SK-N-SH (cell line): ENCODE measurements at regions not wholly inside any gene's neighbourhood (a gene's known extent, or its start where the extent isn't known, plus 50 kb on each side); places are given as distances from the start of the nearest gene placed in this dataset.

ENCODE experiments used
- CTCF ChIA-PET: fragments of 300-600, 350-600 bp; formaldehyde crosslinking; extraction: SDS; loops from one replicate; lab custom pipeline; 2021; lab: Yijun Ruan, JAX
- POLR2A ChIA-PET: fragments of 350-600 bp; sonication (Branson Sonifier 250); formaldehyde crosslinking; extraction: SDS; loops from one replicate; lab custom pipeline; 2020; ENCODE audit warnings: antibody characterized with exemption, inconsistent platforms; lab: Yijun Ruan, JAX
- DNase-seq: peaks from one replicate; pipeline ENCODE4 v3.0.0; 2012
- H2AFZ ChIP-seq: fragments of 200-600 bp; sonication (generic); 2 replicates; pipeline ENCODE4 v1.8.1; 2016; ENCODE audit warnings: antibody characterized with exemption, mild to moderate bottlenecking, low read depth
- H3F3A ChIP-seq: fragments of 200-600 bp; sonication (generic); replicated peaks from 2 replicates; pipeline ENCODE3; 2016; ENCODE audit warnings: antibody characterized with exemption, mild to moderate bottlenecking; ENCODE audit not compliant: insufficient read depth
- H3K27ac ChIP-seq, 2 experiments: fragments of 200-500 bp in 1 of 2; fragments of 200-600 bp in 1 of 2; sonication (Bioruptor generic) in 1 of 2; sonication (generic), shearing (Covaris generic) in 1 of 2; 2 replicates each; pipeline versions ENCODE4 v1.5.1 to v1.6.1; 2014 to 2016; ENCODE audit warnings: low read depth in 2 of 2, inconsistent platforms in 1 of 2, low read length in 1 of 2, mild to moderate bottlenecking in 1 of 2, mixed read lengths in 1 of 2
- H3K27me3 ChIP-seq: fragments of 200-600 bp; sonication (generic), shearing (Covaris generic); 2 replicates; pipeline ENCODE4 v1.6.1; 2016; ENCODE audit warnings: mixed run types; ENCODE audit not compliant: insufficient read depth
- H3K36me3 ChIP-seq, 2 experiments: fragments of 200-500 bp in 1 of 2; fragments of 200-600 bp in 1 of 2; sonication (Bioruptor generic) in 1 of 2; sonication (generic) in 1 of 2; replicated peaks in 1 of 2; 2 replicates each; pipeline versions ENCODE3 to v1.5.1; 2014 to 2016; ENCODE audit warnings: low read length in 1 of 2, mild to moderate bottlenecking in 1 of 2; ENCODE audit not compliant: insufficient read depth in 2 of 2, control insufficient read depth in 1 of 2
- H3K4me1 ChIP-seq, 2 experiments: fragments of 200-500 bp in 1 of 2; fragments of 200-600 bp in 1 of 2; sonication (Bioruptor generic) in 1 of 2; sonication (generic), shearing (Covaris generic) in 1 of 2; 2 replicates each; pipeline versions ENCODE4 v1.5.1 to v1.6.1; 2014 to 2016; ENCODE audit warnings: low read depth in 1 of 2, low read length in 1 of 2, mixed run types in 1 of 2; ENCODE audit not compliant: insufficient read depth in 2 of 2, control insufficient read depth in 1 of 2
- H3K4me2 ChIP-seq: fragments of 200-600 bp; sonication (generic), shearing (Covaris generic); 2 replicates; pipeline ENCODE4 v1.6.1; 2017; ENCODE audit warnings: mixed run types
- H3K4me3 ChIP-seq, 2 experiments: fragments of 200-500 bp in 1 of 2; fragments of 200-600 bp in 1 of 2; sonication (Bioruptor generic) in 1 of 2; sonication (generic), shearing (Covaris generic) in 1 of 2; 2 replicates each; pipeline versions ENCODE4 v1.5.1 to v1.8.1; 2014 to 2016; ENCODE audit warnings: low read depth in 2 of 2, inconsistent platforms in 1 of 2, low read length in 1 of 2, mild to moderate bottlenecking in 1 of 2, mixed read lengths in 1 of 2, moderate library complexity in 1 of 2
- H3K79me2 ChIP-seq: fragments of 200-600 bp; sonication (generic); 2 replicates; pipeline ENCODE4 v1.8.1; 2017; ENCODE audit warnings: mild to moderate bottlenecking; ENCODE audit not compliant: insufficient read depth
- H3K9ac ChIP-seq: fragments of 200-600 bp; sonication (generic); 2 replicates; pipeline ENCODE4 v1.6.1; 2017; ENCODE audit warnings: mixed run types
- H3K9me2 ChIP-seq: fragments of 200-600 bp; sonication (generic); 2 replicates; pipeline ENCODE4 v1.6.1; 2017; ENCODE audit warnings: mixed run types
- H3K9me3 ChIP-seq: fragments of 200-600 bp; sonication (generic); 2 replicates; pipeline ENCODE4 v1.6.1; 2017; ENCODE audit warnings: mixed run types, mild to moderate bottlenecking, moderate library complexity
- H4K20me1 ChIP-seq: fragments of 200-600 bp; sonication (generic); 2 replicates; pipeline ENCODE4 v1.6.1; 2017; ENCODE audit warnings: mild to moderate bottlenecking, mixed run types; ENCODE audit not compliant: insufficient read depth
- EP300 ChIP-seq, 2 experiments: IDR thresholded peaks; 2 replicates each; pipeline versions ENCODE4 v1.4.0 to v1.6.1; 2012; ENCODE audit warnings: borderline replicate concordance in 1 of 2, low read depth in 1 of 2, low read length in 1 of 2
- JUND ChIP-seq: IDR thresholded peaks from 2 replicates; pipeline ENCODE4 v1.4.0; 2012
- NRF1 ChIP-seq: IDR thresholded peaks from 2 replicates; pipeline ENCODE4 v1.6.1; 2012; ENCODE audit warnings: low read depth, mild to moderate bottlenecking, low read length
- PBX3 ChIP-seq: IDR thresholded peaks from 2 replicates; pipeline ENCODE4; 2012
- POLR2AphosphoS5 ChIP-seq: IDR thresholded peaks from 2 replicates; pipeline ENCODE4 v1.6.1; 2012; ENCODE audit warnings: low read depth, low read length
- RXRA ChIP-seq: IDR thresholded peaks from 2 replicates; pipeline ENCODE4 v1.4.0; 2012; ENCODE audit warnings: low read depth, mild to moderate bottlenecking, borderline replicate concordance
- SMC3 ChIP-seq: IDR thresholded peaks from 2 replicates; pipeline ENCODE4 v1.6.1; 2012; ENCODE audit warnings: low read depth, low read length, improper control_type of control experiment
- WGBS: methylation state at CpG from one replicate; pipeline ENCODE4 v1.1.6; 2017; ENCODE audit warnings: low lambda C conversion rate; 5-methylcytosine and 5-hydroxymethylcytosine counted together
- TF ChIP-seq, protein P1 (sequence below): IDR thresholded peaks from 2 replicates; pipeline ENCODE4 v1.4.0; 2012; ENCODE audit warnings: low read depth, borderline replicate concordance
- TF ChIP-seq, protein P2 (sequence below): fragments of 200-600 bp; sonication (generic); IDR thresholded peaks from 2 replicates; pipeline ENCODE4 v1.6.1; 2017; ENCODE audit warnings: antibody characterized with exemption, mild to moderate bottlenecking, moderate library complexity

- DNase-seq = no peak
- no peaks in the 10 kb centered on the region for H3K27me3 ChIP-seq
- H3K4me1 ChIP-seq = no peaks in the 10 kb centered on the region; a peak in 2 of 4 replicates
- H3K9ac ChIP-seq = no peak overlapping the region
- POLR2A ChIA-PET = no interaction called here
- H3K79me2 ChIP-seq = no peaks in the 10 kb centered on the region
- WGBS = 83% methylated on average over 1 of the region's 1 CpG
- no peaks in the 10 kb centered on the region for H3F3A ChIP-seq
- CTCF ChIA-PET = interaction anchor here (1.0 kb wide), 1 partner anchor 13 kb away, joined by 5 read pairs; no protein-coding TSS in a partner anchor
- no peak overlapping the region for H2AFZ ChIP-seq
- TF ChIP-seq SMC3 (no peak), EP300 (IDR thresholded peaks at IDR 0.05; ENCODE audit: borderline replicate concordance in 1 of 2, low read depth in 1 of 2, low read length in 1 of 2) (0 out of 4 replicates have a peak, but pooled peaks of 1 of the 2 experiments have one; percentile 27)
- H3K36me3 ChIP-seq = no peaks in the 10 kb centered on the region
- H4K20me1 ChIP-seq = no peaks in the 10 kb centered on the region
- no peak overlapping the region for H3K4me3 ChIP-seq
- H3K4me2 ChIP-seq = no peak overlapping the region
- H3K9me2 ChIP-seq = no peaks in the 10 kb centered on the region
- H3K27ac ChIP-seq = no peak overlapping the region
- no peaks in the 10 kb centered on the region for H3K9me3 ChIP-seq
Measured at GRCh38 chr6:144617191-144617590, 332.1 kb downstream of the UTRN start.

GRCh38 chr6:144617708-144618107, 332.6 kb downstream of the UTRN start:
- WGBS = 58% methylated on average over 4 of the region's 4 CpGs
- H3K4me3 ChIP-seq = no peak overlapping the region
- POLR2A ChIA-PET = no interaction called here
- H3K9ac ChIP-seq = no peak overlapping the region
- CTCF ChIA-PET = interaction anchor here (1.0 kb wide), 1 partner anchor 13 kb away, joined by 5 read pairs; no protein-coding TSS in a partner anchor
- no peak for DNase-seq
- H4K20me1 ChIP-seq = no peaks in the 10 kb centered on the region
- no peak overlapping the region for H2AFZ ChIP-seq
- no peak overlapping the region; a peak in 1 of 4 replicates for H3K27ac ChIP-seq
- no peaks in the 10 kb centered on the region for H3K9me2 ChIP-seq
- H3K4me2 ChIP-seq = no peak overlapping the region
- H3K27me3 ChIP-seq = no peaks in the 10 kb centered on the region
- no peaks in the 10 kb centered on the region; a peak in 2 of 4 replicates for H3K4me1 ChIP-seq
- no peaks in the 10 kb centered on the region for H3K79me2 ChIP-seq
- H3F3A ChIP-seq = no peaks in the 10 kb centered on the region
- no peaks in the 10 kb centered on the region for H3K36me3 ChIP-seq
- TF ChIP-seq SMC3 (no peak), POLR2AphosphoS5 (no peak)
- no peaks in the 10 kb centered on the region for H3K9me3 ChIP-seq

- Histone ChIP-seq H3K9me3 (no peaks in the 10 kb centered on the region), H4K20me1 (no peaks in the 10 kb centered on the region), H3K79me2 (no peaks in the 10 kb centered on the region), H3K9me2 (no peaks in the 10 kb centered on the region), H3K36me3 (no peaks in the 10 kb centered on the region), H2AFZ (no peak overlapping the region), H3K4me2 (no peak overlapping the region), H3K9ac (no peak overlapping the region), H3F3A (no peaks in the 10 kb centered on the region), H3K27ac (no peak overlapping the region), H3K27me3 (no peaks in the 10 kb centered on the region), H3K4me3 (no peak overlapping the region)
- WGBS = 66% methylated on average over 2 of the region's 2 CpGs
- DNase-seq = no peak
- POLR2A ChIA-PET = no interaction called here
- CTCF ChIA-PET = interaction anchor here (0.9 to 1.2 kb wide), 2 partner anchors 16 to 1015 kb away, joined by 3 read pairs; no protein-coding TSS in a partner anchor
- TF ChIP-seq PBX3 (no peak), JUND (no peak), RXRA (no peak), NRF1 (no peak)
- TF ChIP-seq, protein P1, sequence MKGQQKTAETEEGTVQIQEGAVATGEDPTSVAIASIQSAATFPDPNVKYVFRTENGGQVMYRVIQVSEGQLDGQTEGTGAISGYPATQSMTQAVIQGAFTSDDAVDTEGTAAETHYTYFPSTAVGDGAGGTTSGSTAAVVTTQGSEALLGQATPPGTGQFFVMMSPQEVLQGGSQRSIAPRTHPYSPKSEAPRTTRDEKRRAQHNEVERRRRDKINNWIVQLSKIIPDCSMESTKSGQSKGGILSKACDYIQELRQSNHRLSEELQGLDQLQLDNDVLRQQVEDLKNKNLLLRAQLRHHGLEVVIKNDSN = no peak
- TF ChIP-seq, protein P2, sequence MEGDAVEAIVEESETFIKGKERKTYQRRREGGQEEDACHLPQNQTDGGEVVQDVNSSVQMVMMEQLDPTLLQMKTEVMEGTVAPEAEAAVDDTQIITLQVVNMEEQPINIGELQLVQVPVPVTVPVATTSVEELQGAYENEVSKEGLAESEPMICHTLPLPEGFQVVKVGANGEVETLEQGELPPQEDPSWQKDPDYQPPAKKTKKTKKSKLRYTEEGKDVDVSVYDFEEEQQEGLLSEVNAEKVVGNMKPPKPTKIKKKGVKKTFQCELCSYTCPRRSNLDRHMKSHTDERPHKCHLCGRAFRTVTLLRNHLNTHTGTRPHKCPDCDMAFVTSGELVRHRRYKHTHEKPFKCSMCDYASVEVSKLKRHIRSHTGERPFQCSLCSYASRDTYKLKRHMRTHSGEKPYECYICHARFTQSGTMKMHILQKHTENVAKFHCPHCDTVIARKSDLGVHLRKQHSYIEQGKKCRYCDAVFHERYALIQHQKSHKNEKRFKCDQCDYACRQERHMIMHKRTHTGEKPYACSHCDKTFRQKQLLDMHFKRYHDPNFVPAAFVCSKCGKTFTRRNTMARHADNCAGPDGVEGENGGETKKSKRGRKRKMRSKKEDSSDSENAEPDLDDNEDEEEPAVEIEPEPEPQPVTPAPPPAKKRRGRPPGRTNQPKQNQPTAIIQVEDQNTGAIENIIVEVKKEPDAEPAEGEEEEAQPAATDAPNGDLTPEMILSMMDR = no peak
- TF ChIP-seq, all 33 proteins: peak for 0
- peaks cover 0 to 3% of the 10 kb centered on the region in 2 experiments; a peak in 2 of 4 replicates for H3K4me1 ChIP-seq
Measured at GRCh38 chr6:144619966-144620365, 334.8 kb downstream of the UTRN start.
